Peyer's patch (tissue), 4 donors: ENCODE measurements at regions not wholly inside any gene's neighbourhood (a gene's known extent, or its start where the extent isn't known, plus 50 kb on each side); places are given as distances from the start of the nearest gene placed in this dataset.
"Not testable (repeated sequence)": the region's sequence is repeated elsewhere in the genome, so short reads cannot be mapped to it uniquely, and the experiment has no call there.

Experiments
- DNase-seq, 3 donors: peaks; one replicate each; pipeline ENCODE4 v3.0.0-alpha.2; 2017 to 2019
- H3K27ac ChIP-seq, 4 donors: fragments of 200-600 bp; sonication (generic); one replicate each; pipeline ENCODE4 v1.5.1; 2016 to 2019
- H3K27me3 ChIP-seq, 2 donors: fragments of 200-600 bp; sonication (generic); one replicate each; pipeline ENCODE4 v1.5.1; 2019
- H3K36me3 ChIP-seq, 3 donors: fragments of 200-600 bp; sonication (generic); one replicate each; pipeline ENCODE4 v1.5.1; 2016 to 2019
- H3K4me1 ChIP-seq, 4 donors: fragments of 200-600 bp; sonication (generic); one replicate each; pipeline ENCODE4 v1.5.1; 2016 to 2019
- H3K4me3 ChIP-seq, 4 donors: fragments of 200-600 bp; sonication (generic); 1 replicate in 3 of 4; 2 replicates in 1 of 4; pipeline ENCODE4 v1.5.1; 2016 to 2019; ENCODE audit warnings: mild to moderate bottlenecking in 1 of 4
- H3K9me3 ChIP-seq, 4 donors: fragments of 200-600 bp; sonication (generic); one replicate each; pipeline ENCODE4 v1.5.1; 2016 to 2019; ENCODE audit warnings: mild to moderate bottlenecking in 1 of 4
- CTCF ChIP-seq, 6 experiments: fragments of 450-650 bp in 4 of 6; fragments of 200-600 bp in 2 of 6; sonication (generic) in 1 of 6; IDR thresholded peaks; one replicate each; pipeline ENCODE4 v1.5.1; 2017 to 2019; ENCODE audit warnings: antibody characterized with exemption in 6 of 6, mild to moderate bottlenecking in 3 of 6, moderate library complexity in 1 of 6
- POLR2A ChIP-seq, 2 donors: fragments of 450-650 bp; IDR thresholded peaks; one replicate each; pipeline ENCODE4 v1.5.1; 2017; ENCODE audit warnings: antibody characterized with exemption in 2 of 2, mild to moderate bottlenecking in 2 of 2, moderate library complexity in 2 of 2

GRCh38 chr3:44171891-44172290, 69.8 kb upstream of the TOPAZ1 start:
- H3K27me3 ChIP-seq, result no peaks in the 10 kb centered on the region
- H3K4me3 ChIP-seq, result no peak overlapping the region
- no peaks in the 10 kb centered on the region for H3K9me3 ChIP-seq
- no peak for TF ChIP-seq CTCF (IDR thresholded peaks at IDR 0.05)
- TF ChIP-seq POLR2A (IDR thresholded peaks at IDR 0.05), result no peak
- no peaks in the 10 kb centered on the region for H3K36me3 ChIP-seq
- H3K4me1 ChIP-seq, result no peaks in the 10 kb centered on the region
- DNase-seq, result no peak
- no peak overlapping the region for H3K27ac ChIP-seq

- not testable (repeated sequence) for H3K4me1 ChIP-seq, H3K4me3 ChIP-seq, H3K27me3 ChIP-seq, DNase-seq, H3K9me3 ChIP-seq, H3K27ac ChIP-seq, H3K36me3 ChIP-seq
Observed at GRCh38 chr3:44172701-44173100, 69.0 kb upstream of the TOPAZ1 start.

- DNase-seq, result no peak
- Histone ChIP-seq H3K4me1 (no peaks in the 10 kb centered on the region), H3K27me3 (no peaks in the 10 kb centered on the region), H3K9me3 (no peaks in the 10 kb centered on the region), H3K36me3 (no peaks in the 10 kb centered on the region), H3K27ac (no peak overlapping the region), H3K4me3 (no peak overlapping the region)
- no peak for TF ChIP-seq POLR2A (IDR thresholded peaks at IDR 0.05)
- no peak for TF ChIP-seq CTCF (IDR thresholded peaks at IDR 0.05)
Observed at GRCh38 chr3:44173263-44173662, 68.4 kb upstream of the TOPAZ1 start.

- Histone ChIP-seq H3K36me3 (no peaks in the 10 kb centered on the region), H3K27ac (no peak overlapping the region), H3K4me3 (no peak overlapping the region), H3K4me1 (no peaks in the 10 kb centered on the region), H3K9me3 (no peaks in the 10 kb centered on the region), H3K27me3 (no peaks in the 10 kb centered on the region)
- DNase-seq, result no peak
- TF ChIP-seq CTCF (IDR thresholded peaks at IDR 0.05), result no peak
- no peak for TF ChIP-seq POLR2A (IDR thresholded peaks at IDR 0.05)
Observed at GRCh38 chr3:44175070-44175469, 66.6 kb upstream of the TOPAZ1 start.

GRCh38 chr3:44179246-44179645, 62.4 kb upstream of the TOPAZ1 start:
- H3K4me1 ChIP-seq, result no peaks in the 10 kb centered on the region
- TF ChIP-seq CTCF (IDR thresholded peaks at IDR 0.05), result no peak
- TF ChIP-seq POLR2A (IDR thresholded peaks at IDR 0.05), result no peak
- DNase-seq, result no peak
- H3K27ac ChIP-seq, result no peak overlapping the region
- no peak overlapping the region for H3K4me3 ChIP-seq
- no peaks in the 10 kb centered on the region for H3K9me3 ChIP-seq
- no peaks in the 10 kb centered on the region for H3K36me3 ChIP-seq
- no peaks in the 10 kb centered on the region for H3K27me3 ChIP-seq

GRCh38 chr3:44184319-44184953, 57.2 kb upstream of the TOPAZ1 start:
- no peaks in the 10 kb centered on the region for H3K4me1 ChIP-seq
- H3K36me3 ChIP-seq, result no peaks in the 10 kb centered on the region
- no peaks in the 10 kb centered on the region for H3K27me3 ChIP-seq
- H3K27ac ChIP-seq, result no peak overlapping the region
- no peak for DNase-seq
- no peak for TF ChIP-seq POLR2A (IDR thresholded peaks at IDR 0.05)
- TF ChIP-seq CTCF (IDR thresholded peaks at IDR 0.05), result no peak
- no peaks in the 10 kb centered on the region for H3K9me3 ChIP-seq
- no peak overlapping the region for H3K4me3 ChIP-seq
